Neural progenitor cell (in vitro differentiated cells): ENCODE measurements at regions not wholly inside any gene's neighbourhood (a gene's known extent, or its start where the extent isn't known, plus 50 kb on each side); places are given as distances from the start of the nearest gene placed in this dataset.

Experiments
- DNase-seq: peaks from one replicate; pipeline ENCODE4 v3.0.0-alpha.2; 2016; ENCODE audit warnings: low spot score
- H2AFZ ChIP-seq: fragments of 200-600 bp; sonication (generic); replicated peaks from 2 replicates; pipeline ENCODE4 v1.6.1; 2016; ENCODE audit warnings: antibody characterized with exemption
- H3F3A ChIP-seq: fragments of 200-600 bp; sonication (generic); 2 replicates; pipeline ENCODE4 v1.6.1; 2016; ENCODE audit warnings: antibody characterized with exemption, low read depth
- H3K27ac ChIP-seq: fragments of 200-600 bp; sonication (generic); 2 replicates; pipeline ENCODE4 v1.5.1; 2016; ENCODE audit warnings: mild to moderate bottlenecking
- H3K27me3 ChIP-seq: fragments of 200-600 bp; sonication (generic); 2 replicates; pipeline ENCODE4 v1.6.1; 2016; ENCODE audit warnings: mild to moderate bottlenecking, moderate library complexity
- H3K36me3 ChIP-seq: fragments of 200-600 bp; sonication (generic); 2 replicates; pipeline ENCODE4 v1.5.1; 2016
- H3K4me1 ChIP-seq: fragments of 200-600 bp; sonication (generic); 2 replicates; pipeline ENCODE4 v1.6.1; 2016; ENCODE audit warnings: mixed run types
- H3K4me2 ChIP-seq: fragments of 200-600 bp; sonication (generic); 2 replicates; pipeline ENCODE4 v1.6.1; 2016
- H3K4me3 ChIP-seq: fragments of 200-600 bp; sonication (generic); 2 replicates; pipeline ENCODE4 v1.5.1; 2016
- H3K79me2 ChIP-seq: fragments of 200-600 bp; sonication (generic); 2 replicates; pipeline ENCODE4 v1.6.1; 2016; ENCODE audit warnings: low read depth
- H3K9ac ChIP-seq: fragments of 200-600 bp; sonication (generic); 2 replicates; pipeline ENCODE4 v1.6.1; 2016
- H3K9me3 ChIP-seq: fragments of 200-600 bp; sonication (generic); 2 replicates; pipeline ENCODE4 v1.5.1; 2016; ENCODE audit warnings: low read depth
- H4K20me1 ChIP-seq: fragments of 200-600 bp; sonication (generic); 2 replicates; pipeline ENCODE4 v1.6.1; 2016; ENCODE audit warnings: low read depth
- H3K27ac Mint-ChIP-seq: 3 replicates; pipeline ENCODE4 v1.8.0; 2021; ENCODE audit warnings: mixed read lengths
- H3K27me3 Mint-ChIP-seq: 2 replicates; pipeline ENCODE4 v1.8.0; 2022; ENCODE audit warnings: low read depth, mild to moderate bottlenecking, inconsistent platforms, moderate library complexity, mixed read lengths; ENCODE audit not compliant: insufficient read depth
- H3K36me3 Mint-ChIP-seq: 3 replicates; pipeline ENCODE4 v1.8.0; 2021; ENCODE audit warnings: mixed read lengths
- H3K4me1 Mint-ChIP-seq: 3 replicates; pipeline ENCODE4 v1.8.0; 2021; ENCODE audit warnings: mixed read lengths
- H3K4me3 Mint-ChIP-seq: 3 replicates; pipeline ENCODE4 v1.8.0; 2021; ENCODE audit warnings: mild to moderate bottlenecking, moderate library complexity, mixed read lengths
- H3K9me3 Mint-ChIP-seq: 3 replicates; pipeline ENCODE4 v1.8.0; 2020; ENCODE audit warnings: mixed read lengths
- CTCF ChIP-seq: fragments of 200-600 bp; sonication (generic); IDR thresholded peaks from 2 replicates; pipeline ENCODE4 v1.5.1; 2017; ENCODE audit warnings: antibody characterized with exemption, mild to moderate bottlenecking
- EZH2 ChIP-seq: fragments of 200-600 bp; sonication (generic); IDR thresholded peaks from 2 replicates; pipeline ENCODE4 v1.6.1; 2017; ENCODE audit warnings: antibody characterized with exemption, mild to moderate bottlenecking, moderate library complexity
- EZH2phosphoT487 ChIP-seq: fragments of 200-600 bp; sonication (generic); IDR thresholded peaks from 2 replicates; pipeline ENCODE4 v1.6.1; 2017; ENCODE audit warnings: antibody characterized with exemption

GRCh38 chr2:216576616-216577015, 56.6 kb upstream of the IGFBP2 start:
- no peak for DNase-seq
- H3K36me3 ChIP-seq: no peaks in the 10 kb centered on the region
- TF ChIP-seq EZH2phosphoT487 (no peak), EZH2 (no peak), CTCF (no peak)
- H3K36me3 Mint-ChIP-seq: no peaks in the 10 kb centered on the region
- H4K20me1 ChIP-seq: no peaks in the 10 kb centered on the region
- H2AFZ ChIP-seq: no peak overlapping the region
- H3F3A ChIP-seq: no peaks in the 10 kb centered on the region
- H3K4me2 ChIP-seq: no peak overlapping the region
- H3K4me1 Mint-ChIP-seq: peaks cover 3% of the 10 kb centered on the region
- H3K27ac Mint-ChIP-seq: no peak overlapping the region
- H3K27me3 ChIP-seq: no peaks in the 10 kb centered on the region
- no peak overlapping the region for H3K4me3 Mint-ChIP-seq
- no peaks in the 10 kb centered on the region for H3K9me3 ChIP-seq
- H3K4me1 ChIP-seq: no peaks in the 10 kb centered on the region
- peaks cover under 1% of the 10 kb centered on the region for H3K9me3 Mint-ChIP-seq
- H3K79me2 ChIP-seq: no peaks in the 10 kb centered on the region
- no peak overlapping the region for H3K27ac ChIP-seq
- H3K27me3 Mint-ChIP-seq: peaks cover 3% of the 10 kb centered on the region
- H3K9ac ChIP-seq: no peak overlapping the region
- no peak overlapping the region for H3K4me3 ChIP-seq

GRCh38 chr2:216578325-216578724, 54.9 kb upstream of the IGFBP2 start:
- no peaks in the 10 kb centered on the region for H3K9me3 Mint-ChIP-seq
- H2AFZ ChIP-seq: no peak overlapping the region
- no peak overlapping the region for H3K4me2 ChIP-seq

GRCh38 chr2:216583147-216583546, 50.1 kb upstream of the IGFBP2 start:
- no peak overlapping the region for H3K9ac ChIP-seq
- TF ChIP-seq EZH2 (no peak), EZH2phosphoT487 (no peak), CTCF (no peak)

More at GRCh38 chr2:216578325-216578724, 54.9 kb upstream of the IGFBP2 start:
- no peaks in the 10 kb centered on the region for H3K36me3 Mint-ChIP-seq
- DNase-seq: no peak
- H3K4me3 Mint-ChIP-seq: no peak overlapping the region
- TF ChIP-seq EZH2phosphoT487: no peak
- TF ChIP-seq EZH2: no peak
- TF ChIP-seq CTCF: no peak
- H3K27ac Mint-ChIP-seq: no peak overlapping the region
- H3K4me3 ChIP-seq: no peak overlapping the region
- no peaks in the 10 kb centered on the region for H3K79me2 ChIP-seq
- no peaks in the 10 kb centered on the region for H3K27me3 ChIP-seq
- H4K20me1 ChIP-seq: no peaks in the 10 kb centered on the region
- H3K36me3 ChIP-seq: no peaks in the 10 kb centered on the region
- no peaks in the 10 kb centered on the region for H3F3A ChIP-seq
- no peak overlapping the region for H3K27ac ChIP-seq
- no peaks in the 10 kb centered on the region for H3K9me3 ChIP-seq
- no peak overlapping the region for H3K9ac ChIP-seq
- H3K27me3 Mint-ChIP-seq: peaks cover 3% of the 10 kb centered on the region
- no peaks in the 10 kb centered on the region for H3K4me1 ChIP-seq
- H3K4me1 Mint-ChIP-seq: peaks cover 3% of the 10 kb centered on the region

More at GRCh38 chr2:216583147-216583546, 50.1 kb upstream of the IGFBP2 start:
- H3K27ac ChIP-seq: no peak overlapping the region
- H3K27ac Mint-ChIP-seq: no peak overlapping the region
- H3K4me1 ChIP-seq: no peaks in the 10 kb centered on the region
- no peak overlapping the region for H3K4me3 Mint-ChIP-seq
- H3K4me3 ChIP-seq: no peak overlapping the region
- H3K4me2 ChIP-seq: no peak overlapping the region
- H3K27me3 Mint-ChIP-seq: peaks cover 3% of the 10 kb centered on the region
- peaks cover 14% of the 10 kb centered on the region for H3K4me1 Mint-ChIP-seq
- no peaks in the 10 kb centered on the region for H3K36me3 ChIP-seq
- DNase-seq: no peak
- H3K9me3 Mint-ChIP-seq: no peaks in the 10 kb centered on the region
- no peak overlapping the region for H2AFZ ChIP-seq
- no peaks in the 10 kb centered on the region for H4K20me1 ChIP-seq
- H3K9me3 ChIP-seq: no peaks in the 10 kb centered on the region
- no peaks in the 10 kb centered on the region for H3F3A ChIP-seq
- no peaks in the 10 kb centered on the region for H3K36me3 Mint-ChIP-seq
- H3K79me2 ChIP-seq: no peaks in the 10 kb centered on the region
- H3K27me3 ChIP-seq: no peaks in the 10 kb centered on the region
